Upper lobe of left lung (tissue), 6 donors: ENCODE measurements at regions not wholly inside any gene's neighbourhood (a gene's known extent, or its start where the extent isn't known, plus 50 kb on each side); places are given as distances from the start of the nearest gene placed in this dataset.
A peak's percentile ranks its signal among the peaks of the same experiment; 100 is the strongest.

Experiments
- ATAC-seq, 2 donors: fragments of 200-7000 bp; cut with Tn5 transposase; one replicate each; pipeline ENCODE4 v1.9.1; 2022; ENCODE audit warnings: mild to moderate bottlenecking in 2 of 2, moderate library complexity in 2 of 2; ENCODE audit not compliant: low FRiP score in 2 of 2
- DNase-seq, 2 donors: peaks; one replicate each; pipeline ENCODE4 v3.0.0-alpha.2; 2019 to 2020
- H3K27ac ChIP-seq, 4 donors: fragments of 200-600 bp; sonication (generic); one replicate each; pipeline ENCODE4 v1.5.1; 2016 to 2019
- H3K27me3 ChIP-seq, 4 donors: fragments of 200-600 bp; sonication (generic); one replicate each; pipeline ENCODE4 v1.5.1; 2017 to 2019
- H3K36me3 ChIP-seq, 4 donors: fragments of 200-600 bp; sonication (generic); one replicate each; pipeline ENCODE4 v1.5.1; 2016 to 2019
- H3K4me1 ChIP-seq, 4 donors: fragments of 200-600 bp; sonication (generic); one replicate each; pipeline ENCODE4 v1.5.1; 2018 to 2019
- H3K4me3 ChIP-seq, 4 donors: fragments of 200-600 bp; sonication (generic); one replicate each; pipeline ENCODE4 v1.5.1; 2017 to 2019; ENCODE audit warnings: mild to moderate bottlenecking in 2 of 4, moderate library complexity in 1 of 4
- H3K9me3 ChIP-seq, 4 donors: fragments of 200-600 bp; sonication (generic); one replicate each; pipeline ENCODE4 v1.5.1; 2018 to 2019
- CTCF ChIP-seq, 6 experiments: fragments of 450-650 bp in 4 of 6; fragments of 200-600 bp in 2 of 6; sonication (generic) in 2 of 6; IDR thresholded peaks; one replicate each; pipeline ENCODE4 v1.5.1; 2016 to 2019; ENCODE audit warnings: antibody characterized with exemption in 6 of 6
- EP300 ChIP-seq, 4 donors: sonication (generic); formaldehyde crosslinking; IDR thresholded peaks; one replicate each; pipeline ENCODE4 v1.5.1; 2017; ENCODE audit warnings: antibody characterized with exemption in 4 of 4, control low read depth in 2 of 4
- POLR2A ChIP-seq, 4 donors: fragments of 450-650 bp; IDR thresholded peaks; one replicate each; pipeline ENCODE4 v1.5.1; 2016 to 2017; ENCODE audit warnings: antibody characterized with exemption in 4 of 4, mild to moderate bottlenecking in 2 of 4
- POLR2AphosphoS5 ChIP-seq, 2 donors: sonication (generic); formaldehyde crosslinking; IDR thresholded peaks; one replicate each; pipeline ENCODE4 v1.5.1; 2017; ENCODE audit warnings: antibody characterized with exemption in 2 of 2
- WGBS, 2 donors: methylation state at CpG; one replicate each; pipeline ENCODE4 v1.1.5; 2017 to 2018; 5-methylcytosine and 5-hydroxymethylcytosine counted together
- donor health status: DM: no; HTN: no; CAD: no; lungs with moderate emphysema.
- donor health status: DM: no; HTN: yes; CAD: no; lungs with severe emphysema.

- Histone ChIP-seq H3K9me3 (no peaks in the 10 kb centered on the region), H3K36me3 (no peaks in the 10 kb centered on the region), H3K27me3 (no peaks in the 10 kb centered on the region), H3K4me1 (no peaks in the 10 kb centered on the region), H3K27ac (no peak overlapping the region), H3K4me3 (no peak overlapping the region)
- TF ChIP-seq POLR2A (IDR thresholded peaks at IDR 0.05) (no peak), POLR2AphosphoS5 (IDR thresholded peaks at IDR 0.05) (peak in 1 of 2 donors; percentile 24), EP300 (IDR thresholded peaks at IDR 0.05) (no peak), CTCF (IDR thresholded peaks at IDR 0.05) (no peak)
- DNase-seq (no peak), ATAC-seq (no peak)
- WGBS, 2 donors, result 78 to 88% methylated on average over 2 to 3 of the region's 3 CpGs
These were observed 241.4 kb downstream of the KCNS3 start for GRCh38 chr2:18119883-18120282.

- Histone ChIP-seq H3K27me3 (no peaks in the 10 kb centered on the region), H3K4me3 (no peak overlapping the region), H3K9me3 (no peaks in the 10 kb centered on the region), H3K4me1 (no peaks in the 10 kb centered on the region), H3K27ac (no peak overlapping the region), H3K36me3 (no peaks in the 10 kb centered on the region)
- WGBS, 2 donors, result 76 to 81% methylated on average over 5 of the region's 5 CpGs
- ATAC-seq (no peak), DNase-seq (no peak)
- TF ChIP-seq POLR2A (IDR thresholded peaks at IDR 0.05) (no peak), EP300 (IDR thresholded peaks at IDR 0.05) (no peak), POLR2AphosphoS5 (IDR thresholded peaks at IDR 0.05) (no peak), CTCF (IDR thresholded peaks at IDR 0.05) (no peak)
These were observed 240.2 kb downstream of the KCNS3 start for GRCh38 chr2:18118703-18119102.

- Histone ChIP-seq H3K27ac (no peak overlapping the region), H3K4me1 (no peaks in the 10 kb centered on the region), H3K4me3 (no peak overlapping the region), H3K9me3 (no peaks in the 10 kb centered on the region), H3K27me3 (no peaks in the 10 kb centered on the region), H3K36me3 (no peaks in the 10 kb centered on the region)
- TF ChIP-seq CTCF (IDR thresholded peaks at IDR 0.05) (peak in 5 of 6 experiments; percentile 42 to 57 (median 47)), POLR2A (IDR thresholded peaks at IDR 0.05) (no peak)
- ATAC-seq (peak in 1 of 2 donors; percentile 66), DNase-seq (peak in 1 of 2 donors; percentile 56)
- WGBS, 2 donors, result 46 to 67% methylated on average over 2 of the region's 2 CpGs
These were observed 239.1 kb downstream of the KCNS3 start for GRCh38 chr2:18117592-18117991.

- Histone ChIP-seq H3K27me3 (no peaks in the 10 kb centered on the region), H3K4me1 (no peaks in the 10 kb centered on the region), H3K36me3 (no peaks in the 10 kb centered on the region), H3K4me3 (no peak overlapping the region), H3K9me3 (no peaks in the 10 kb centered on the region), H3K27ac (no peak overlapping the region)
- TF ChIP-seq POLR2A (IDR thresholded peaks at IDR 0.05) (no peak), EP300 (IDR thresholded peaks at IDR 0.05) (no peak), POLR2AphosphoS5 (IDR thresholded peaks at IDR 0.05) (no peak), CTCF (IDR thresholded peaks at IDR 0.05) (no peak)
- ATAC-seq (no peak), DNase-seq (no peak)
- WGBS, 2 donors, result 47 to 70% methylated on average over 3 of the region's 3 CpGs
These were observed 231.8 kb downstream of the KCNS3 start for GRCh38 chr2:18110222-18110621.

GRCh38 chr2:18106841-18107240 is 228.4 kb downstream of the KCNS3 start:
- H3K27ac ChIP-seq, result no peak overlapping the region
- no peak overlapping the region for H3K4me3 ChIP-seq
- no peaks in the 10 kb centered on the region for H3K4me1 ChIP-seq
- H3K36me3 ChIP-seq, result no peaks in the 10 kb centered on the region
- no peaks in the 10 kb centered on the region for H3K27me3 ChIP-seq
- ATAC-seq (no peak), DNase-seq (no peak)
- H3K9me3 ChIP-seq, result no peaks in the 10 kb centered on the region
- TF ChIP-seq POLR2AphosphoS5 (IDR thresholded peaks at IDR 0.05) (no peak), EP300 (IDR thresholded peaks at IDR 0.05) (no peak), POLR2A (IDR thresholded peaks at IDR 0.05) (no peak), CTCF (IDR thresholded peaks at IDR 0.05) (no peak)
- WGBS, 2 donors, result 72 to 78% methylated on average over 2 of the region's 2 CpGs
